ENCODE measurements at regions not wholly inside any gene's neighbourhood (a gene's known extent, or its start where the extent isn't known, plus 50 kb on each side); places are given as distances from the start of the nearest gene placed in this dataset.

DNA sequence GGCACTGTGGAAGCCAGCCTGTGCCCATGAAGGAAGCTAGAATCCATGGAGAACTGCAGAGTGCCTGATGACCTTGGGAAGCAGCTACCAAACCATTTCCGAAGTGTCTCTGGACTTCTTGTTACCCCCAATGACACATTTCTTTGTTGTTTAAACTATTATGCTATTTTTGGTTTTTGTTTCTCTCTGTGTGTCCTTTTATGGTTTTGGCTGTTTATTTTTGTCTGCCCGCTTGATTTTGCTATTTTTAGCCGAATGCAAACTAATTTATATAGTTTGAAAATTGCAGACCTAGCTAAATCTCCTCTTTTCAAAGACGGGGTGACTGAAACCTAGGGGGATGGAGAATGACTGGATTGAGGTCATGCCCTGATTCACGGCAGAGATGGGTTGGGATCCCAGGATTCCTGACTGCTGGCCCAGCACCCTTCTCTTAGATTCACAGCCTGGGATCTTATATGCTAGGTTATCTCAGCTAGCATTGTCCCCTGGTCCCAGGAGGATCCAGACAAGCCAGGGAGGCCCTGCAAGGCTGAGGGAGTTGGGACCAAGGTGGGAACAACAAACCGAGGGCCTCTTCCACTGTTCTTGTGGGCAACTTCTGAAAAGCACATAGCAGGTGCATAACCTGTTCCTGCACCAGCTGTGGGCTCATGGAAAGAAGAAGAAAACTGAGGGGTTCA lies 116.3 kb upstream of the HAAO start:
- Histone ChIP-seq H3K4me3 (no peak overlapping the region), H3K9ac (ENCODE audit: low read depth in 2 of 2, low read length in 2 of 2) (no peak overlapping the region), H3K4me1 (peaks cover 9% of the 10 kb centered on the region), H3K9me3 (no peaks in the 10 kb centered on the region), H3K36me3 (no peaks in the 10 kb centered on the region), H3K27me3 (no peaks in the 10 kb centered on the region), H3K27ac (peak overlapping the region; percentile 69)
- intact Hi-C loops (cut with DNase I): no loop called here
- TF ChIP-seq, protein P1, sequence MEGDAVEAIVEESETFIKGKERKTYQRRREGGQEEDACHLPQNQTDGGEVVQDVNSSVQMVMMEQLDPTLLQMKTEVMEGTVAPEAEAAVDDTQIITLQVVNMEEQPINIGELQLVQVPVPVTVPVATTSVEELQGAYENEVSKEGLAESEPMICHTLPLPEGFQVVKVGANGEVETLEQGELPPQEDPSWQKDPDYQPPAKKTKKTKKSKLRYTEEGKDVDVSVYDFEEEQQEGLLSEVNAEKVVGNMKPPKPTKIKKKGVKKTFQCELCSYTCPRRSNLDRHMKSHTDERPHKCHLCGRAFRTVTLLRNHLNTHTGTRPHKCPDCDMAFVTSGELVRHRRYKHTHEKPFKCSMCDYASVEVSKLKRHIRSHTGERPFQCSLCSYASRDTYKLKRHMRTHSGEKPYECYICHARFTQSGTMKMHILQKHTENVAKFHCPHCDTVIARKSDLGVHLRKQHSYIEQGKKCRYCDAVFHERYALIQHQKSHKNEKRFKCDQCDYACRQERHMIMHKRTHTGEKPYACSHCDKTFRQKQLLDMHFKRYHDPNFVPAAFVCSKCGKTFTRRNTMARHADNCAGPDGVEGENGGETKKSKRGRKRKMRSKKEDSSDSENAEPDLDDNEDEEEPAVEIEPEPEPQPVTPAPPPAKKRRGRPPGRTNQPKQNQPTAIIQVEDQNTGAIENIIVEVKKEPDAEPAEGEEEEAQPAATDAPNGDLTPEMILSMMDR (IDR thresholded peaks at IDR 0.05): no peak
- DNase-seq: no peak

DNA sequence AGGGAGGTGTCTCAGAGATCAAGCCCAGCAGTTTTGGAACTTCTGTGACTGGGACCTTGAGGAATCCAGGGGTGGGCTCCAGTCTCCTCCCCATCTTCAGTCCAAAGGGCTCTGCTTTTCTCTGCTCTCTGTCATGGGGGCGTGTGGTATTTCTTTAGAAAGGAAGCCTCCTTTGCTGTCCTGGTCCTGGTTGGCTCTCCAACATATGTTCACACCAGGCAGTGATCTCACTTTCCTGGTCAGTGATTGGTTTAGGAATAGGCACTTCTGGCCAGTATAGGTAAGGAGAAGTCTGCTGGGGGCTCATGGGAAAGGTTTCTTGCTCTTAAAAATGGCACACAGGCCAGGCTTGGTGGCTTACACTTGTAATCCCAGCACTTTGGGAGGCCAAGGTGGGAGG lies 115.5 kb upstream of the HAAO start:
- Histone ChIP-seq H3K4me1 (peaks cover 9% of the 10 kb centered on the region), H3K9ac (ENCODE audit: low read depth in 2 of 2, low read length in 2 of 2) (no peak overlapping the region), H3K27me3 (no peaks in the 10 kb centered on the region), H3K36me3 (no peaks in the 10 kb centered on the region), H3K9me3 (no peaks in the 10 kb centered on the region), H3K27ac (peak overlapping the region; percentile 69), H3K4me3 (no peak overlapping the region)
- TF ChIP-seq, protein P1 (IDR thresholded peaks at IDR 0.05): no peak
- intact Hi-C loops (cut with DNase I): no loop called here
- no peak for DNase-seq

DNA sequence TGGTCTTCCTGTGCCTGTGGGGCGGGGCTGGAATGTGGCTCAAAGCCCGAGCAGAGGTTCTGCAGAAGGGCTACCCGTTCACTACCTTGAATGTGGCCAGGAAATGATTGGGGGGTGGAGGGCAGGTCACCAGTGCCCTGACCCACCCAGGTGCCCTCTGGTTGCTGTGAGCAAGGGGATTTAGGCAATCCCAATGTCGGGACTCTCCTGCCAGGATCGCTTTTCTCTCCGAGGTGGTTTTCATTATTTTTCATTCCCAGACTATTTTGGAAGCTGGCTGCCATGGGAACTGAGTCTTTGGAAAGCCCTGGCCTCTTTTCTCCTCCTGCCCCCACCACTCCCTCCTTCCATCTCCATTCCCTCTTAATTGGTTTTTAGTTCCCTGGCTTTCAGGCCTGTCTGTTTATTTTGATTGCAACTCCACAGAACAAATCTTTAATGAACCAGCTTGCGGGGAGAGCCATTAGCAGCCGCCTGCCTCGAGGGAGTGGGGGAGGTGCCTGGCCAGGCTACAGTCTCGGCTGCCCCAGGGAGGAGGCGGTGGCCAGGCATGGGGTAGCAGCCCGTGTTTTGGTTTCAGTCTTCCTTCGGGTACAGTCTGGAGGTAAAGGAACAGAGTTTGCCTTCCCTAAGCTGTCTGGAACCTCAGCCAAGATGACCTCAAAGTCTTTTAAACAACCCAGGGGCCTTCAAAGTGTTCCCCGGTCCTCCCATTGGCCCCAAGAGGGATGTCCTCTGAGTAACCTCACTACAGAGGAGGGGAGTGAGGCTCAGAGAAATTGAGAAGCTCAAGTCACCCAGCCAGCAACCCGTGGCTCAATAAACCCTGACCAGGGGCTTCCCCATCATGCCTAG lies 114.4 kb upstream of the HAAO start:
- TF ChIP-seq, protein P1 (IDR thresholded peaks at IDR 0.05): no peak
- no peaks in the 10 kb centered on the region for H3K9me3 ChIP-seq
- peak overlapping the region; percentile 14 to 43 for H3K9ac ChIP-seq (ENCODE audit: low read depth in 2 of 2, low read length in 2 of 2)
- peak; percentile 51 for DNase-seq
- H3K36me3 ChIP-seq: no peaks in the 10 kb centered on the region
- H3K4me3 ChIP-seq: no peak overlapping the region
- peak overlapping the region; percentile 69 for H3K27ac ChIP-seq
- peaks cover 9% of the 10 kb centered on the region for H3K4me1 ChIP-seq
- no peaks in the 10 kb centered on the region for H3K27me3 ChIP-seq
- intact Hi-C loops (cut with DNase I): no loop called here

DNA sequence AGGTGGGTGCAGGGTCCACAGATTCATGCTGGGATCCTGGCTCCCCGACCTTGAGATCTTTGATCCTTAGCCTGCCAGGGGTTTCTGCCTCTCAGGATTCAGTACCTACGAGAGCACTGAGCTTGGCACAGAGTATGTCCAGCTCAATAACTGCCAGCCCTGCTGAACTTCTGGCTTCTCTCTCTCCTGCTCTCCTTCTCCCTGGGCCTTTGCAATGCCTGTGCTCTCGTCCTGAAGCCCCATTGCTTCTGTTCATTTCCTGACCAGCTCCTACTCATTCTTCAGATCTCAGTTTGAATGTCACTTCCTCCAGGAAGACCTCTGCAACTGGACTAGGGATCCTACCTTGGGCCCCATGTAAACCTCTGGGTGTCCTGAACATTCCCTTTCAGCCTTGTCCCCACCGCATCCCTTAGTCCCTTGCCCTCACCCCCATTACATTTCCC lies 113.8 kb upstream of the HAAO start:
- TF ChIP-seq, protein P1 (IDR thresholded peaks at IDR 0.05): no peak
- H3K4me3 ChIP-seq: no peak overlapping the region
- H3K27me3 ChIP-seq: no peaks in the 10 kb centered on the region
- intact Hi-C loops (cut with DNase I): no loop called here
- no peaks in the 10 kb centered on the region for H3K36me3 ChIP-seq
- peak overlapping the region; percentile 36 to 43 for H3K9ac ChIP-seq (ENCODE audit: low read depth in 2 of 2, low read length in 2 of 2)
- H3K4me1 ChIP-seq: peaks cover 9% of the 10 kb centered on the region
- no peaks in the 10 kb centered on the region for H3K9me3 ChIP-seq
- no peak for DNase-seq
- peak overlapping the region; percentile 69 for H3K27ac ChIP-seq

DNA sequence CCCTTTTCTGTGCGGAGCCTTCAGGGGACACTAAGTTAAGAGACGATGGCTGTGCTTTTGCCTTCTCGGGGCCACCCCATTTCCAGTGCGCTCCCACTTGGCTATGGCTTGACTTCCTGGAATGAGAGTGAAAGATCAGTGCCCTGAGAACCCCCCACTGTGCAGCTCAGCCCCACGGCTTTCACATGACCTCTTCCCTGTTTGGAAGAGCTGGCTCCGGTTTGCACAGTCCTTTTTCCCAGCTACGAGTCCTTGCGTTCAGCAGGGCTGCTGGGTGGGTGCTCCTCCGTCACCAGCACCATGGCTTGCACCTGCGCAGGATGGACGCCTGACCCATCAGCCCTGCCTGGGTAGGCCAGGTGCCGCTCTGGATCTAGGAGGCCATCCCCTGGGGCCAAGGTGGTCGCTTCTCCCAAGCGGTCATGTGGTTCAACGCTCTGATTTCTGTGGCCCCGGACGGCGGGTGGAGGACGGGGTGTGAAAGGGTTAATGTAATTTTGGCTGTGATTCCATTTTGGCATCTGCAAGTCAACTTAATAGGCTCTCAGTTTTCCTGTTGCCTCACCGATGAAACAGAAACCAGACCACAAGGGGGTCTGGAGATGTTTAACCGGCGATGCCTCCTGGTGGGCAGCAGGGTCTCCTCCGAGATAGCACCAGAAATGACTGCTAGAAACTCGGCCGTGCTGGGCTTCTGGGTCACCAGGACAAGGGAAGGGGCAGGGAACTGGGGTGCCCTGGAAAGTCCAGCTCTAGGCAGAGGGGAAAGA lies 113.1 kb upstream of the HAAO start:
- peaks cover 9% of the 10 kb centered on the region for H3K4me1 ChIP-seq
- no peak overlapping the region for H3K4me3 ChIP-seq
- intact Hi-C loops (cut with DNase I): no loop called here
- no peaks in the 10 kb centered on the region for H3K36me3 ChIP-seq
- no peaks in the 10 kb centered on the region for H3K9me3 ChIP-seq
- DNase-seq: no peak
- peak overlapping the region; percentile 36 to 43 for H3K9ac ChIP-seq (ENCODE audit: low read depth in 2 of 2, low read length in 2 of 2)
- TF ChIP-seq, protein P1 (IDR thresholded peaks at IDR 0.05): no peak
- peak overlapping the region; percentile 69 for H3K27ac ChIP-seq
- H3K27me3 ChIP-seq: no peaks in the 10 kb centered on the region
